Endothelial cell of umbilical vein (primary cell): ENCODE measurements at regions not wholly inside any gene's neighbourhood (a gene's known extent, or its start where the extent isn't known, plus 50 kb on each side); places are given as distances from the start of the nearest gene placed in this dataset.

Experiments
- EZH2 ChIP-seq: IDR thresholded peaks from 2 replicates; pipeline ENCODE4 v1.6.1; 2012; ENCODE audit warnings: borderline replicate concordance, low read depth, mild to moderate bottlenecking, moderate library complexity, low read length, inconsistent platforms; ENCODE audit not compliant: severe bottlenecking
- GATA2 ChIP-seq: IDR thresholded peaks from 2 replicates; pipeline ENCODE4 v1.7.0; 2011; ENCODE audit warnings: low read depth, mild to moderate bottlenecking, moderate library complexity, mixed read lengths, low read length; ENCODE audit not compliant: insufficient read length, insufficient read depth
- JUN ChIP-seq: IDR thresholded peaks from 2 replicates; pipeline ENCODE4 v1.6.1; 2011; ENCODE audit warnings: borderline replicate concordance, low read depth; ENCODE audit not compliant: insufficient read length, insufficient read depth
- POLR2A ChIP-seq: IDR thresholded peaks from 2 replicates; pipeline ENCODE4 v1.6.1; 2012; ENCODE audit warnings: low read depth, mild to moderate bottlenecking, control low read depth, low read length
- POLR2AphosphoS5 ChIP-seq: IDR thresholded peaks from 2 replicates; pipeline ENCODE4 v1.6.1; 2012; ENCODE audit warnings: low read depth, mild to moderate bottlenecking, control low read depth, low read length, moderate library complexity; ENCODE audit not compliant: insufficient read depth
- TF ChIP-seq, protein P1 (sequence below): IDR thresholded peaks from 2 replicates; pipeline ENCODE4 v1.6.1; 2011; ENCODE audit not compliant: insufficient read depth, insufficient read length
- TF ChIP-seq, protein P2 (sequence below), 2 donors: IDR thresholded peaks; 1 replicate in 1 of 2; 2 replicates in 1 of 2; pipeline ENCODE4 v1.5.1; 2011; ENCODE audit warnings: low read length in 2 of 2, mild to moderate bottlenecking in 2 of 2, moderate library complexity in 2 of 2, control low read depth in 1 of 2, inconsistent platforms in 1 of 2, low read depth in 1 of 2; ENCODE audit not compliant: insufficient read depth in 1 of 2; ENCODE audit errors: extremely low read depth in 1 of 2

DNA sequence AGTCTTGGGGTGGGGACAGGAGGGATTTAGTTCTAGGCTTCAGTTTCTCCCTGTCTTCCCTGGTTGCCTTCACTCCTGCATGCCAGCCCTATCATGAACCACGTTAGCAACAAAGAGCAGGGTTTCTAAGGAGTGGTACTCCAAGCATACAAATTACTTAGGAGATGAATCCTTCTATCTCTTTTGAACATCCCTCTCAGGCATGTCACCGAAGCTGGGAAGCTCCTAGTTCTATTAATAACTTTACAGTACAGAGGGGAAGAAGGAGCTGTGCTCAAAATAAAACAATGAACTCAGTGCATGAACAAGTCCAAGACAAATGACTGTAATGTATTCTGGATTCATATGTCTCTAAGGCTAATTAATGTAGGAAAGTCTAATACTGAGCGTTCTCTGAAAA lies 450.6 kb upstream of the RASGEF1B start:
- TF ChIP-seq, protein P1, sequence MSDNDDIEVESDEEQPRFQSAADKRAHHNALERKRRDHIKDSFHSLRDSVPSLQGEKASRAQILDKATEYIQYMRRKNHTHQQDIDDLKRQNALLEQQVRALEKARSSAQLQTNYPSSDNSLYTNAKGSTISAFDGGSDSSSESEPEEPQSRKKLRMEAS: no peak
- TF ChIP-seq POLR2A (no peak), POLR2AphosphoS5 (no peak), EZH2 (no peak), GATA2 (no peak), JUN (no peak)
- TF ChIP-seq, protein P2, sequence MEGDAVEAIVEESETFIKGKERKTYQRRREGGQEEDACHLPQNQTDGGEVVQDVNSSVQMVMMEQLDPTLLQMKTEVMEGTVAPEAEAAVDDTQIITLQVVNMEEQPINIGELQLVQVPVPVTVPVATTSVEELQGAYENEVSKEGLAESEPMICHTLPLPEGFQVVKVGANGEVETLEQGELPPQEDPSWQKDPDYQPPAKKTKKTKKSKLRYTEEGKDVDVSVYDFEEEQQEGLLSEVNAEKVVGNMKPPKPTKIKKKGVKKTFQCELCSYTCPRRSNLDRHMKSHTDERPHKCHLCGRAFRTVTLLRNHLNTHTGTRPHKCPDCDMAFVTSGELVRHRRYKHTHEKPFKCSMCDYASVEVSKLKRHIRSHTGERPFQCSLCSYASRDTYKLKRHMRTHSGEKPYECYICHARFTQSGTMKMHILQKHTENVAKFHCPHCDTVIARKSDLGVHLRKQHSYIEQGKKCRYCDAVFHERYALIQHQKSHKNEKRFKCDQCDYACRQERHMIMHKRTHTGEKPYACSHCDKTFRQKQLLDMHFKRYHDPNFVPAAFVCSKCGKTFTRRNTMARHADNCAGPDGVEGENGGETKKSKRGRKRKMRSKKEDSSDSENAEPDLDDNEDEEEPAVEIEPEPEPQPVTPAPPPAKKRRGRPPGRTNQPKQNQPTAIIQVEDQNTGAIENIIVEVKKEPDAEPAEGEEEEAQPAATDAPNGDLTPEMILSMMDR (IDR thresholded peaks at IDR 0.05; ENCODE audit: extremely low read depth in 1 of 2, insufficient read depth in 1 of 2, low read depth in 1 of 2, low read length in 2 of 2): no peak
